SK-N-DZ (cell line): ENCODE measurements at regions not wholly inside any gene's neighbourhood (a gene's known extent, or its start where the extent isn't known, plus 50 kb on each side); places are given as distances from the start of the nearest gene placed in this dataset.

ENCODE experiments used
- DNase-seq: peaks from one replicate; pipeline ENCODE4 v3.0.0-alpha.2; 2015; ENCODE audit warnings: low spot score

DNA sequence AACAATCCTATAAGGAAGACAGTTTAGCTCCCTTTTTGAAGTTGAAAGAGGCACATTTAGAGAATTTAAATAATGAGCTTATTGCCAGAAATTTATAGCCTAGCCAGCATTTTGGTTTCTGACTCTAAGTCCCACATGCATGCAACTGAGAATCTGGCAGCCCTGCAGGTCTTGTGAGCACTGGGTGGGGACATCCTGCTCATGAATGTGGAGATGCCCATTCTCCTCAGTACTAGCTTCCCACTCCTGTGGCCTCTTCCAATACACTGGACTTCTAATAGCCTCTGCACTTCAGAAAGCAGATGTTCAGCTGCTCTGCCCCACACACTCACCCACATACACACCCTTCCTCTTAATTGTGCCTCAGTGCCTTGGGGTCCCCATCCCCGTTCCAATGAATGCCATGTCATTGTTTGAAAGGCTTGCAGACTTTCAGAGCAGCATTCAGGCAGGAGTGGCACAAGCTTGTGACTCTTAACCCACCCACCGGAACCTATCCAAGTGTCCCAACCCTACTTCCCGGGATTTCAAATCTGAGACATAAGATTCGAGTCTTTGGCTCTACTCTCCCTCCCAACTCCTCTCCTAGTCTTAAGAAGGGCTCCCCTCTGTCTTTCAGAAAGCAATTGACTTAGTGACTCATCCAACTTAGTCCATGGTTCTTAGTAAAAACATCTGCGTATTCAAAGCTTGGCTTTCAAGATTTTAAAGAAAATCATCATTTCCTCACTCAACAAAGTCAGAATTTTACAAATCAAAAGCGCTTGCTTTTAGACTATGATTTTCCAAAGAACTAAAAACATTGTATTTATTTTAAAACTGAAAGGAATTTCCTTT lies 80.0 kb upstream of the FREM2 start:
- no peak for DNase-seq

DNA sequence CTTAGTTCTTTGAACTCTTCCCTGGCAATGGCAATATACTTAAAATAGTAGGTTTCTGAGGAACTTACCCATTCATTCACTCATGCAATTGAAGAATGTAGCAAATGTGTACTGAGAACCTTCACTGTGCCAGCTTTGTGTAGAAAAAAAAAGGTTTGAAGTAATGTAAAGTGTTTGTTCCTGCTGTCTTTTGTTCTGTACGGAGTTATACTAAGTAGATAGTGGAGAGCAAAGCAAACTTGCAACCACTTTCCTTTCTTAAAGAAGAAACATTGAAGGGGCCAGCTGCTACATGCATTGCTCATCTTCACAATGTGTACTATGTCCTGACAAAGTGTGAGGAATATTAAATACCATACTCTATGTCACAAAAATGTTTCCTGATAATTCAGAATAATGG lies 68.9 kb upstream of the FREM2 start:
- DNase-seq, result no peak

DNA sequence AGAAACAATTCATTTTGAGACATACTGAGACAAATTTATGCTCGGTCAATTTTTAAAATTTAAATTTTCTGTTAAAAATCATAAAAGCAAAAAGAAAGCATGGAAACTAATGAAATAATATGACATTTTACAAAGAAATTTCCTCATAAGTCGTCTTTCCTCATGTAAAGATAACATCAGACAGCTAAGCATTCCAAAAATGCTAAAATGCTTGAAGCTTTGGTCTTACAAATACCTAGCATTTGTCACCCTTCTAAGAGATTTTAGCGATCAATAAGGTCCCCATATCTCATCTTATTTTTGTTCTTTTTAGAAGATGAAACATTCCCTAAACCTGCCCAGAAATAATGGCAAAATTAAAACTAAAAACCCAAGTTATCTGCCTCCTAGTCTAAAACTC lies 68.5 kb upstream of the FREM2 start:
- DNase-seq, result no peak

DNA sequence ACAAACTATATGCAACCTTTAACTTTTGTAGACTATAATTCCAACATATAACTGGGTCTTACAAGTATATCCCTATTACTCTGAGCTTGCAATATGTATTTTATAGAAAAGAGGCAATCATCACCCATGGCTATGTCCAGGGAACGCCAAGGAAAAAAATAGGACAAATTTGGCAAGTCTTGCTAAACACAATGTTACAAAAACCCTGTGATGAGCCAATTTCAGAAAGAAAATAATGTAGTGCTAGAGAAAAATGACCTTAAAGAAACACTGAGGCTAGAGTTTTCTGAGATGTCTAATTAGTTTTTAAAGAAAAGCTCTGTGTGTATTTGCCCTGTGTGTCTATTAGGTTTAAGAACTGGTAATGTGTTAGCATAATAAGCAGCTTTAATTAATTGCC lies 68.0 kb upstream of the FREM2 start:
- DNase-seq, result no peak

DNA sequence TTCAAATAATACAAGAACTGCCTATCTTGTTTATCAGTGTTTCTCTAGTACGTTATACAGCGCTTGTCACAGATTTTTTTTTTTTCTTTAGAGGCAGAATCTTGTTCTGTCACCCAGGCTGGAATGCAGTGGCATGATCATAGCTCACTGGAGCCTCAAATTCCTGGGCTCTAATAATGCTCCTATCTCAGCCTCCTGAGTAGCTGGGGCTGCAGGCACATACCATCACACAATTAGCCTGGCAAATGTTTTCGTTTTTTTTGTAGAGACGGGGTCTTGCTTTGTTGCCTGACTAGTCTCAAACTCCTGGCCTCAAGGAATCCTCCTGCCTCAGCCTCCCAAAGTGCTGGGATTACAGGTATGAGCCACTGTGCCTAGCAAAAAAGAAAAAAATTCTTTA lies 66.0 kb upstream of the FREM2 start:
- DNase-seq, result no peak

DNA sequence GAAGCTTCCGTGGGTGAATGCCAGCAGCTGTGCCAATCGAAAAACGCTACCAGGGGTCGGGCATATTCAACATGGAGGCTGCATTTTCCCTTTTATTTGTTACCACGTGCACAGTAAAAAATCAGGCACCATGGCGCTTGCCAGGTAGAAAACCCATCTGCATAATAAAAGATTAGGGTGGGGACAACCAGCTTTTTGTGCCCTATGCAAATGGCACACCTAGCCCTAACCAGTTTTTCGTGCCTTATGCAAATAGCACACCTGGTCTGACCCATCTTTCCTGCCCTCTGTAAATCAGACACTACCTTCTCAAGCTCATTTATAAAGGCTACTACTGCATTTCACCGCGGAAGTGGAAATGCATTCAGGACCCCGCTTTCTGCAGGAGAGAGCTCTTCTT lies 62.1 kb upstream of the FREM2 start:
- DNase-seq, result no peak

DNA sequence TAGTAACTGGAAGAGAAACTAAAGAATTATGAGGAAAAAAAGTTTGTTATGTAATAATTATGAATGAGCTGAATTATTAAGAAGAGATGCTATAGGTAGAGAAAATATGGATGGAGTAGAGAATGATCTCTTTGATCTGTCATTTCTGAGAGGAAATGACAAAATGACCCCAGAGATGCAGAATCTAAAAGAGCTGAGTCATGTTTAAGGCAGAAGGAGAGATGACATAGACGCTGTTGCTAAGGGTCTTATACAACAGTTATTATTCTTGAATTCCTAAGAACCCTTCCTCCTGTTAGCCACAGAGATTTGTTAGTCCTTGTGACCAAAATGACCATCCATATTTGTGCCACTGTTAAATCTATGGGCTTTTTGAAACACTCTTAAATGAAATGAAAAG lies 58.3 kb upstream of the FREM2 start:
- DNase-seq, result no peak

DNA sequence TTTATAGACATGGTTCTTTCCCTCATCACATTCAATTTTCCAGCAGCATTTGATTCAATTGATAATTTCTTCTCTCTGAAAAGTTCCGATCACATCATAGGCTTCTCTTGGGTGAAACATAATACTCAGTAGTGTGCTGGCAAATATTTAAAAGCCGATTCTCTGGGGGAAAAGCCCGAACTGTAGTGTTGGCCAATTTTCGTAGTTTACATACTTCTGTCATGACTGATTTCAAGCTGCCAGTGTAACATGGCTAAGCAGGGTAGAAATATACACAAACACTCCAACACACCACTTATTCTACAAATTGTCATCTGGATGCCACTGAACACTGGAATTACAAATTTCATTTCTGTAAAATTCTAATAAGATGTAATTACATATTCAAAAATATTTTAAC lies 56.1 kb upstream of the FREM2 start:
- no peak for DNase-seq

DNA sequence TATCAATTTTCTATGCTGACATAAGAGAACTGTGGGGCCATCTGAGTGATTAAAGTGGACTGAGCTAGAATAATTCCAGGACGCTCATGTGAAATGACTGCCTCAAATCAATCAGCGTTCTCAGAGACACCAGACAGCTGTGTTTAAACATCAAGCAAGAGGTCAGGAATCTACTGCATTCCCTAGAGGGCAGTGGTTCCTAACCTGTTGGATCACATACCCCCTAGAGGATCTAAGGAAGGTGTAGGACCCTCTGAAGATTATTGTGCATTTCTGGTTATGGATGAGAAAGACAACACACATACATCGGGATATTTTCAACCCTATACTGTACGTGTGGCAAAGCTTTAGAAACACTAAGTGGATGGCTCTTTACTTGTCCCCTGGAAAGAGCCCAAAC lies 51.8 kb upstream of the FREM2 start:
- no peak for DNase-seq

DNA sequence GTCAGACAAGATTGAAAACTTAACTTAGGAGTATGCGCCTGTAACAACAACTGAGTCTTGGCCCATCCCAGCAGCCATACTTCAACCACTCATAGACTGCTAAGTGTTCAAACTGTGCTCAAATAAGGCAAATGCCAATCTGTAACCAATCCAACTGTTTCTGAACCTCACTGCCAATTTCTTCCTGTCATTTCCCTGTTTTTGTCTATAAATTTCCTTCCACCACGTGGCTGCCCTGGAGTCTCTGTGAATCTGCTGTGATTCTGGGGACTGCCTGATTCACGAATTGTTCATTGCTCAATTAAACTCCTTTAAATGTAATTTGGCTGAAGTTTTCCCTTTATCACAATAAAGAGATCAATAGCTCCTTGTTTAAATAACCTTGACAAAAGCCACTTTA lies 50.8 kb upstream of the FREM2 start:
- no peak for DNase-seq

DNA sequence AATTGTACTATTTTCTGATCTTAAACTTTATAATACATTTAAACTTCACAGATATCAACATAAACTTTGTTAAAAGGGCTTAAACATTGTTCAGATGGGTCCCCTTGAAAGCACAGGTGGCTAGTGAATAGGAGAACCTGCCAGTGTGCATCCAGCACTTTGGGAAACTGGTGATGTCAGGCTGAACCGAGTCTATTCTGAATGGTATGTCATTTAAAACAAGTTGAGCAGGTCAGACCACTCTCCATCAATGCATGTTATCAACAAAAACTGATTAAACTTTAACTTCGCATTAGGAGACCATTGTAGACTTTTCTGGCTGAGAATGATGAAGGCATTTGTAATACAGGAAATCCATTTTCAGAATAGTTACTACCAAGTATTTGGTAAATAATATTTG lies 50.1 kb upstream of the FREM2 start:
- DNase-seq, result no peak
